ENCODE measurements at regions not wholly inside any gene's neighbourhood (a gene's known extent, or its start where the extent isn't known, plus 50 kb on each side); places are given as distances from the start of the nearest gene placed in this dataset.
A peak's percentile ranks its signal among the peaks of the same experiment; 100 is the strongest.

GRCh38 chr12:103097496-103097895 lies 140.0 kb downstream of the ASCL1 start:
- peak; percentile 19 for DNase-seq

- DNase-seq = peak; percentile 95
Measured at GRCh38 chr12:103100257-103100831, 142.9 kb downstream of the ASCL1 start.

- DNase-seq = no peak
Measured at GRCh38 chr12:103102225-103102744, 144.8 kb downstream of the ASCL1 start.

- no peak for DNase-seq
Measured at GRCh38 chr12:103105971-103106597, 148.6 kb downstream of the ASCL1 start.

GRCh38 chr12:103109861-103110260 lies 152.4 kb downstream of the ASCL1 start:
- DNase-seq = no peak

- no peak for DNase-seq
Measured at GRCh38 chr12:103114296-103115055, 157.0 kb downstream of the ASCL1 start.

GRCh38 chr12:103128862-103129501 lies 171.5 kb downstream of the ASCL1 start:
- no peak for DNase-seq

GRCh38 chr12:103130564-103130963 lies 173.1 kb downstream of the ASCL1 start:
- no peak for DNase-seq

- DNase-seq = no peak
Measured at GRCh38 chr12:103138538-103138937, 181.1 kb downstream of the ASCL1 start.

GRCh38 chr12:103139876-103140275 lies 182.4 kb downstream of the ASCL1 start:
- no peak for DNase-seq

- DNase-seq = peak; percentile 40
Measured at GRCh38 chr12:103140286-103140685, 182.8 kb downstream of the ASCL1 start.

GRCh38 chr12:103144278-103144677 lies 186.8 kb downstream of the ASCL1 start:
- DNase-seq = no peak

GRCh38 chr12:103160622-103161021 lies 203.1 kb downstream of the ASCL1 start:
- DNase-seq = no peak

GRCh38 chr12:103161582-103162362 lies 204.3 kb downstream of the ASCL1 start:
- no peak for DNase-seq

GRCh38 chr12:103166949-103167348 lies 209.5 kb downstream of the ASCL1 start:
- DNase-seq = no peak

GRCh38 chr12:103172447-103173112 lies 215.1 kb downstream of the ASCL1 start:
- no peak for DNase-seq

GRCh38 chr12:103175625-103176024 lies 218.2 kb downstream of the ASCL1 start:
- DNase-seq = peak; percentile 78

- no peak for DNase-seq
Measured at GRCh38 chr12:103177639-103178255, 220.3 kb downstream of the ASCL1 start.

GRCh38 chr12:103178366-103179080 lies 221.0 kb downstream of the ASCL1 start:
- DNase-seq = no peak

GRCh38 chr12:103181366-103182152 lies 224.1 kb downstream of the ASCL1 start:
- no peak for DNase-seq

Data from eye (tissue), 1 donor.